IMR-90 (cell line): ENCODE measurements at regions not wholly inside any gene's neighbourhood (a gene's known extent, or its start where the extent isn't known, plus 50 kb on each side); places are given as distances from the start of the nearest gene placed in this dataset.

Experiments used
- ATAC-seq: fragments of 200-7000 bp; cut with Tn5 transposase; 2 replicates; pipeline ENCODE4 v1.9.1; 2020; ENCODE audit warnings: low read depth, mild to moderate bottlenecking, moderate library complexity
- BruUV-seq: library from RNA; stranded (reverse); fragments of 400-500 nt; replicated peaks from 2 replicates; lab custom pipeline; 2021; lab: Mats Ljungman, UMichigan
- CTCF ChIA-PET: fragments of 300-600 bp; formaldehyde crosslinking; extraction: SDS; loops from one replicate; lab custom pipeline; 2021; ENCODE audit warnings: antibody characterized with exemption; lab: Yijun Ruan, JAX
- POLR2A ChIA-PET: fragments of 300-600 bp; sonication (Branson Sonifier 250); formaldehyde crosslinking; loops from one replicate; lab custom pipeline; 2022; ENCODE audit warnings: antibody characterized with exemption; ENCODE audit not compliant: unreplicated experiment; lab: Charles Lee
- DNase-seq: peaks from one replicate; pipeline ENCODE4 v3.0.0; 2013
- H2AFZ ChIP-seq: replicated peaks from 2 replicates; pipeline ENCODE3; 2013; ENCODE audit warnings: low read length, mild to moderate bottlenecking; ENCODE audit not compliant: poor library complexity
- H2AK5ac ChIP-seq: 2 replicates; pipeline ENCODE4 v1.6.1; 2013; ENCODE audit warnings: low read depth, low read length, inconsistent platforms
- H2AK9ac ChIP-seq: replicated peaks from 2 replicates; pipeline ENCODE3; 2013; ENCODE audit warnings: mild to moderate bottlenecking, low read depth, low read length, moderate library complexity; ENCODE audit not compliant: poor library complexity
- H2BK120ac ChIP-seq: 2 replicates; pipeline ENCODE4 v1.6.1; 2013; ENCODE audit warnings: low read depth, low read length, inconsistent platforms
- H2BK15ac ChIP-seq: 3 replicates; pipeline ENCODE4 v1.6.1; 2013; ENCODE audit warnings: low read depth, low read length, inconsistent platforms
- H2BK20ac ChIP-seq: 2 replicates; pipeline ENCODE4 v1.6.1; 2013; ENCODE audit warnings: low read depth, mild to moderate bottlenecking, inconsistent platforms, low read length, moderate library complexity
- H2BK5ac ChIP-seq: 2 replicates; pipeline ENCODE4 v1.6.1; 2013; ENCODE audit warnings: mild to moderate bottlenecking, low read depth, low read length, inconsistent platforms; ENCODE audit not compliant: poor library complexity, severe bottlenecking
- H3K14ac ChIP-seq: replicated peaks from 2 replicates; pipeline ENCODE4 v1.6.1; 2013; ENCODE audit warnings: low read depth, low read length, inconsistent platforms
- H3K18ac ChIP-seq: 2 replicates; pipeline ENCODE4 v1.6.1; 2013; ENCODE audit warnings: low read depth, low read length, control low read depth
- H3K23ac ChIP-seq: 2 replicates; pipeline ENCODE4 v1.6.1; 2013; ENCODE audit warnings: low read depth, low read length, inconsistent platforms
- H3K27ac ChIP-seq: 2 replicates; pipeline ENCODE4 v1.5.1; 2013; ENCODE audit warnings: mild to moderate bottlenecking, control low read depth, low read length; ENCODE audit not compliant: insufficient read depth
- H3K27me3 ChIP-seq: 2 replicates; pipeline ENCODE4 v1.6.1; 2013; ENCODE audit warnings: low read length; ENCODE audit not compliant: control insufficient read depth, insufficient read depth
- H3K36me3 ChIP-seq: 2 replicates; pipeline ENCODE4 v1.6.1; 2013; ENCODE audit warnings: low read length, mixed read lengths; ENCODE audit not compliant: control insufficient read depth, insufficient read depth
- H3K4ac ChIP-seq: 2 replicates; pipeline ENCODE4 v1.6.1; 2013; ENCODE audit warnings: low read depth, low read length, inconsistent platforms
- H3K4me1 ChIP-seq: 2 replicates; pipeline ENCODE4 v1.6.1; 2013; ENCODE audit warnings: low read length, mixed read lengths; ENCODE audit not compliant: control insufficient read depth, insufficient read depth
- H3K4me2 ChIP-seq: 2 replicates; pipeline ENCODE4 v1.6.1; 2013; ENCODE audit warnings: low read depth, mild to moderate bottlenecking, control low read depth, low read length, moderate library complexity
- H3K4me3 ChIP-seq: 2 replicates; pipeline ENCODE4 v1.5.1; 2013; ENCODE audit warnings: low read depth, mild to moderate bottlenecking, control low read depth, low read length, moderate library complexity; ENCODE audit not compliant: insufficient read depth
- H3K56ac ChIP-seq: 2 replicates; pipeline ENCODE4 v1.6.1; 2013; ENCODE audit warnings: low read length, inconsistent platforms; ENCODE audit not compliant: insufficient read depth; ENCODE audit errors: extremely low read depth
- H3K79me1 ChIP-seq, 2 experiments: 2 replicates each; pipeline ENCODE4 v1.6.1; 2013; ENCODE audit warnings: low read length in 2 of 2, inconsistent platforms in 1 of 2, low read depth in 1 of 2
- H3K9ac ChIP-seq: 2 replicates; pipeline ENCODE4 v1.6.1; 2013; ENCODE audit warnings: low read depth, low read length, control low read depth
- H3K9me1 ChIP-seq: 2 replicates; pipeline ENCODE4 v1.6.1; 2013; ENCODE audit warnings: low read length, inconsistent platforms; ENCODE audit not compliant: insufficient read depth
- H3K9me3 ChIP-seq: 2 replicates; pipeline ENCODE4 v1.6.1; 2013; ENCODE audit warnings: low read length; ENCODE audit not compliant: control insufficient read depth, insufficient read depth
- H4K20me1 ChIP-seq: 2 replicates; pipeline ENCODE4 v1.6.1; 2013; ENCODE audit warnings: low read length, inconsistent platforms; ENCODE audit not compliant: insufficient read depth
- H4K5ac ChIP-seq: 2 replicates; pipeline ENCODE4 v1.6.1; 2013; ENCODE audit warnings: mild to moderate bottlenecking, low read depth, low read length, control low read depth
- H4K8ac ChIP-seq, 2 experiments: 2 replicates each; pipeline ENCODE4 v1.6.1; 2013; ENCODE audit warnings: low read depth in 2 of 2, low read length in 2 of 2, control low read depth in 1 of 2, inconsistent platforms in 1 of 2
- H4K91ac ChIP-seq: 2 replicates; pipeline ENCODE4 v1.6.1; 2013; ENCODE audit warnings: low read depth, low read length, inconsistent platforms; ENCODE audit not compliant: insufficient read depth
- BHLHE40 ChIP-seq: fragments of 150-350 bp; IDR thresholded peaks from 2 replicates; pipeline ENCODE4 v1.6.1; 2016; ENCODE audit warnings: mild to moderate bottlenecking, low read depth, low read length
- CHD1 ChIP-seq: IDR thresholded peaks from 2 replicates; pipeline ENCODE4 v1.6.1; 2012; ENCODE audit warnings: low read depth, low read length, improper control_type of control experiment
- CTCF ChIP-seq: conservative IDR thresholded peaks from 2 replicates; pipeline ENCODE4 v1.5.1; 2012; ENCODE audit warnings: mild to moderate bottlenecking, low read depth, low read length, improper control_type of control experiment
- ELK1 ChIP-seq: fragments of 150-350 bp; IDR thresholded peaks from 2 replicates; pipeline ENCODE4 v1.6.1; 2016; ENCODE audit warnings: low read depth, mild to moderate bottlenecking, low read length, moderate library complexity, borderline replicate concordance
- MAFK ChIP-seq: IDR thresholded peaks from 2 replicates; pipeline ENCODE4 v1.6.1; 2012; ENCODE audit warnings: low read depth, low read length, improper control_type of control experiment
- MAZ ChIP-seq: IDR thresholded peaks from 2 replicates; pipeline ENCODE4 v1.6.1; 2012; ENCODE audit warnings: low read depth, mild to moderate bottlenecking, low read length, improper control_type of control experiment, moderate library complexity, borderline replicate concordance
- POLR2A ChIP-seq: IDR thresholded peaks from 2 replicates; pipeline ENCODE4 v1.6.1; 2012; ENCODE audit warnings: mild to moderate bottlenecking, low read depth, low read length
- RAD21 ChIP-seq: IDR thresholded peaks from 2 replicates; pipeline ENCODE4 v1.6.1; 2012; ENCODE audit warnings: low read length, improper control_type of control experiment
- RCOR1 ChIP-seq: IDR thresholded peaks from 2 replicates; pipeline ENCODE4 v1.6.1; 2012; ENCODE audit warnings: mild to moderate bottlenecking, low read length, improper control_type of control experiment; ENCODE audit not compliant: insufficient replicate concordance
- RFX5 ChIP-seq: IDR thresholded peaks from 2 replicates; pipeline ENCODE4 v1.8.0; 2012; ENCODE audit warnings: low read depth, mild to moderate bottlenecking, low read length, moderate library complexity
- USF2 ChIP-seq: fragments of 150-350 bp; IDR thresholded peaks from 2 replicates; pipeline ENCODE4 v1.6.1; 2017; ENCODE audit warnings: mild to moderate bottlenecking, antibody characterized with exemption, low read length, low read depth
- WGBS, 2 experiments: methylation state at CpG; one replicate each; pipeline versions ENCODE4 v1.1.5 to v1.1.7; 2013; ENCODE audit warnings: missing lambda C conversion rate in 2 of 2; ENCODE audit not compliant: insufficient read length in 1 of 2; ENCODE audit errors: extremely low coverage in 2 of 2; 5-methylcytosine and 5-hydroxymethylcytosine counted together
- dilution Hi-C: fragments of 300-500 bp; cut with HindIII; formaldehyde crosslinking; loops from one replicate; pipeline ENCODE4 v1.14.3; 2018; ENCODE audit warnings: low sequenced_read_pairs; ENCODE audit not compliant: unreplicated experiment
- in situ Hi-C: fragments of 300-500 bp; cut with MboI; formaldehyde crosslinking; loops from 3 replicates; pipeline ENCODE4 v1.14.3; 2019; ENCODE audit warnings: low sequenced_read_pairs, inconsistent platforms, mixed read lengths
- intact Hi-C: fragments of 100-400 bp; cut with micrococcal nuclease; formaldehyde crosslinking; loops from 2 replicates; pipeline ENCODE4 v1.10.0; 2022

GRCh38 chr11:20256925-20257324 is 96.7 kb upstream of the DBX1 start:
- POLR2A ChIA-PET: no interaction called here
- H2BK15ac ChIP-seq: no peak overlapping the region
- no peaks in the 10 kb centered on the region for H3K9me1 ChIP-seq
- H2BK5ac ChIP-seq: no peak overlapping the region
- no CpG with 5 or more reads among the region's 1 CpG for WGBS, 2 experiments
- no peaks in the 10 kb centered on the region for H3K79me1 ChIP-seq
- H4K5ac ChIP-seq: no peak overlapping the region
- in situ Hi-C loops (no loop called here), dilution Hi-C loops (no loop called here), intact Hi-C loops (loop anchor here (5.0 kb wide), 1 partner anchor 60 kb away; no protein-coding TSS in a partner anchor)
- CTCF ChIA-PET: no interaction called here
- H2BK20ac ChIP-seq: no peak overlapping the region
- no peak overlapping the region for H3K56ac ChIP-seq
- H3K9me3 ChIP-seq: no peaks in the 10 kb centered on the region
- H3K9ac ChIP-seq: no peak overlapping the region
- no peak overlapping the region for H4K8ac ChIP-seq
- H2AFZ ChIP-seq: no peak overlapping the region
- DNase-seq (no peak), ATAC-seq (no peak)
- H2AK5ac ChIP-seq: no peak overlapping the region
- TF ChIP-seq BHLHE40 (no peak), CHD1 (no peak), ELK1 (no peak), MAZ (no peak), RFX5 (no peak), RCOR1 (no peak), USF2 (no peak), CTCF (no peak), RAD21 (no peak), MAFK (no peak), POLR2A (no peak)
- H3K18ac ChIP-seq: no peak overlapping the region
- H4K91ac ChIP-seq: no peak overlapping the region
- no peak overlapping the region for H3K23ac ChIP-seq
- H3K36me3 ChIP-seq: no peaks in the 10 kb centered on the region
- H4K20me1 ChIP-seq: no peaks in the 10 kb centered on the region
- H3K4me3 ChIP-seq: no peak overlapping the region
- no peak overlapping the region for H3K4ac ChIP-seq
- no peak overlapping the region for H3K4me2 ChIP-seq
- H3K14ac ChIP-seq: no peak overlapping the region
- H3K27me3 ChIP-seq: peaks cover 2% of the 10 kb centered on the region; the same call in 1 of the 2 replicates
- H2BK120ac ChIP-seq: no peak overlapping the region
- H2AK9ac ChIP-seq: no peak overlapping the region
- H3K27ac ChIP-seq: no peak overlapping the region
- no TSS peak for BruUV-seq
- H3K4me1 ChIP-seq: no peaks in the 10 kb centered on the region
